Psoas muscle (tissue), 7 donors: ENCODE measurements at regions not wholly inside any gene's neighbourhood (a gene's known extent, or its start where the extent isn't known, plus 50 kb on each side); places are given as distances from the start of the nearest gene placed in this dataset.

ENCODE experiments used
- ATAC-seq, 4 donors: fragments of 200-7000 bp; cut with Tn5 transposase; one replicate each; pipeline ENCODE4 v1.9.1; 2020; ENCODE audit warnings: moderate library complexity in 3 of 4, mild to moderate bottlenecking in 2 of 4
- DNase-seq, 2 donors: peaks; one replicate each; pipeline ENCODE4 v3.0.0-alpha.2; 2020
- H3K27ac ChIP-seq: fragments of 200-600 bp; one replicate; pipeline ENCODE4 v1.8.0; 2022
- H3K27me3 ChIP-seq, 3 donors: fragments of 200-600 bp in 1 of 3; one replicate each; pipeline versions ENCODE4 v1.6.1 to v1.8.0; 2013 to 2022; ENCODE audit warnings: low read length in 2 of 3, mild to moderate bottlenecking in 2 of 3, moderate library complexity in 1 of 3; ENCODE audit not compliant: insufficient read depth in 3 of 3
- H3K36me3 ChIP-seq, 2 donors: fragments of 200-600 bp in 1 of 2; one replicate each; pipeline versions ENCODE4 v1.6.1 to v1.8.0; 2013 to 2022; ENCODE audit warnings: low read depth in 1 of 2, mild to moderate bottlenecking in 1 of 2, moderate library complexity in 1 of 2; ENCODE audit not compliant: insufficient read depth in 1 of 2
- H3K4me1 ChIP-seq: fragments of 200-600 bp; one replicate; pipeline ENCODE4 v1.8.0; 2022
- H3K4me3 ChIP-seq: fragments of 200-600 bp; one replicate; pipeline ENCODE4 v1.8.0; 2022; ENCODE audit warnings: mild to moderate bottlenecking
- H3K9me3 ChIP-seq: fragments of 200-600 bp; one replicate; pipeline ENCODE4 v1.8.0; 2022
- CTCF ChIP-seq: fragments of 200-600 bp; IDR thresholded peaks from one replicate; pipeline ENCODE4 v1.8.0; 2022; ENCODE audit warnings: antibody characterized with exemption
- WGBS, 3 donors: extraction: QIAGEN DNeasy Blood & Tissue Kit; methylation state at CpG; one replicate each; pipeline versions ENCODE4 v1.1.6 to v1.1.7; 2013; 5-methylcytosine and 5-hydroxymethylcytosine counted together
- intact Hi-C, 2 donors: fragments of 100-400 bp; cut with DNase I; formaldehyde crosslinking; loops; one replicate each; pipeline versions ENCODE4 v1.11.0 to v1.14.2; 2022
- donor health status: healthy with polysubstance abuse.
- donor health status: DM: no; HTN: no; CAD: no; lungs with moderate emphysema.
- donor health status: Bipolar disorder and iron deficiency.
- donor health status: healthy.
- donor health status: DM: yes; HTN: yes; CAD: no.
- donor health status: DM: no; HTN: no; CAD: no.
- donor health status: DM: yes; HTN: yes; CAD: no.

- Histone ChIP-seq H3K4me1 (no peaks in the 10 kb centered on the region), H3K27me3 (no peaks in the 10 kb centered on the region), H3K9me3 (no peaks in the 10 kb centered on the region), H3K4me3 (no peak overlapping the region), H3K27ac (no peak overlapping the region), H3K36me3 (no peaks in the 10 kb centered on the region)
- intact Hi-C loops, result no loop called here
- WGBS, 3 donors, result 95 to 96% (median 95%) methylated on average over 21 of the region's 21 CpGs
- no peak for DNase-seq
- peak in 1 of 4 donors; percentile 19 for ATAC-seq
- TF ChIP-seq CTCF, result no peak
Measured at GRCh38 chr2:239677453-239678185, 276.8 kb upstream of the HDAC4 start.

GRCh38 chr2:239676716-239677452, 276.1 kb upstream of the HDAC4 start:
- intact Hi-C loops, result no loop called here
- ATAC-seq, result no peak
- H3K4me3 ChIP-seq, result no peak overlapping the region
- no peak overlapping the region for H3K27ac ChIP-seq
- TF ChIP-seq CTCF, result no peak
- no peaks in the 10 kb centered on the region for H3K36me3 ChIP-seq
- DNase-seq, result no peak
- 83 to 87% (median 85%) methylated on average over 18 to 19 of the region's 19 CpGs for WGBS, 3 donors
- H3K4me1 ChIP-seq, result no peaks in the 10 kb centered on the region
- no peaks in the 10 kb centered on the region for H3K9me3 ChIP-seq
- H3K27me3 ChIP-seq, result no peaks in the 10 kb centered on the region

- H3K9me3 ChIP-seq, result no peaks in the 10 kb centered on the region
- intact Hi-C loops, result no loop called here
- no peak for TF ChIP-seq CTCF
- ATAC-seq, result no peak
- no peak overlapping the region for H3K4me3 ChIP-seq
- no peaks in the 10 kb centered on the region for H3K4me1 ChIP-seq
- no peak for DNase-seq
- no peaks in the 10 kb centered on the region for H3K36me3 ChIP-seq
- 82 to 84% (median 82%) methylated on average over 19 to 22 of the region's 22 CpGs for WGBS, 3 donors
- H3K27ac ChIP-seq, result no peak overlapping the region
- H3K27me3 ChIP-seq, result no peaks in the 10 kb centered on the region
Measured at GRCh38 chr2:239675826-239676715, 275.3 kb upstream of the HDAC4 start.

- no peak for ATAC-seq
- DNase-seq, result no peak
- H3K27me3 ChIP-seq, result no peaks in the 10 kb centered on the region
- TF ChIP-seq CTCF, result no peak
- 92 to 94% (median 93%) methylated on average over 17 of the region's 17 CpGs for WGBS, 3 donors
- H3K27ac ChIP-seq, result no peak overlapping the region
- intact Hi-C loops, result no loop called here
- H3K4me1 ChIP-seq, result no peaks in the 10 kb centered on the region
- H3K36me3 ChIP-seq, result no peaks in the 10 kb centered on the region
- no peaks in the 10 kb centered on the region for H3K9me3 ChIP-seq
- no peak overlapping the region for H3K4me3 ChIP-seq
Measured at GRCh38 chr2:239674981-239675825, 274.4 kb upstream of the HDAC4 start.
